HEK293 (cell line): ENCODE measurements at regions not wholly inside any gene's neighbourhood (a gene's known extent, or its start where the extent isn't known, plus 50 kb on each side); places are given as distances from the start of the nearest gene placed in this dataset.

Source experiments
- BCL11A ChIP-seq: fragments of 450-650 bp; formaldehyde crosslinking; IDR thresholded peaks from 2 replicates; pipeline ENCODE4 v1.5.1; 2016; ENCODE audit warnings: low read depth, missing biosample characterization, missing genetic modification characterization
- BCL11B ChIP-seq: fragments of 450-650 bp; formaldehyde crosslinking; IDR thresholded peaks from 2 replicates; pipeline ENCODE4 v1.5.1; 2016; ENCODE audit warnings: low read depth, missing biosample characterization, missing genetic modification characterization
- GLI4 ChIP-seq: fragments of 450-650 bp; formaldehyde crosslinking; IDR thresholded peaks from 2 replicates; pipeline ENCODE4 v1.5.1; 2016; ENCODE audit warnings: missing biosample characterization, missing genetic modification characterization
- HOXA7 ChIP-seq: sonication (generic); formaldehyde crosslinking; IDR thresholded peaks from 2 replicates; pipeline ENCODE4 v1.8.1; 2022; ENCODE audit warnings: missing genetic modification reagents, borderline replicate concordance
- HOXD13 ChIP-seq: sonication (generic); formaldehyde crosslinking; IDR thresholded peaks from 2 replicates; pipeline ENCODE4 v1.8.0; 2022; ENCODE audit warnings: missing genetic modification reagents, borderline replicate concordance
- SCRT1 ChIP-seq: fragments of 450-650 bp; formaldehyde crosslinking; IDR thresholded peaks from 2 replicates; pipeline ENCODE4 v1.5.1; 2016; ENCODE audit warnings: missing biosample characterization, missing genetic modification characterization, borderline replicate concordance
- SETDB1 ChIP-seq: IDR thresholded peaks from one replicate; pipeline ENCODE4 v1.6.1; 2017; ENCODE audit warnings: mild to moderate bottlenecking, low read length, moderate library complexity, mixed read lengths; ENCODE audit not compliant: insufficient read length
- SP2 ChIP-seq: fragments of 450-650 bp; formaldehyde crosslinking; IDR thresholded peaks from 2 replicates; pipeline ENCODE4 v1.5.1; 2016; ENCODE audit warnings: missing biosample characterization, missing genetic modification characterization
- ZBTB48 ChIP-seq: fragments of 450-650 bp; formaldehyde crosslinking; IDR thresholded peaks from 2 replicates; pipeline ENCODE4 v1.5.1; 2016; ENCODE audit warnings: missing biosample characterization, missing genetic modification characterization
- ZNF223 ChIP-seq: fragments of 450-650 bp; formaldehyde crosslinking; IDR thresholded peaks from 2 replicates; pipeline ENCODE4 v1.5.1; 2016; ENCODE audit warnings: missing biosample characterization, missing genetic modification characterization
- ZNF266 ChIP-seq: fragments of 450-650 bp; formaldehyde crosslinking; IDR thresholded peaks from 2 replicates; pipeline ENCODE4 v1.5.1; 2016; ENCODE audit warnings: missing biosample characterization, missing genetic modification characterization, low read depth
- ZNF311 ChIP-seq: fragments of 450-650 bp; formaldehyde crosslinking; IDR thresholded peaks from 2 replicates; pipeline ENCODE4 v1.5.1; 2017; ENCODE audit warnings: missing biosample characterization, missing genetic modification characterization, borderline replicate concordance
- ZNF423 ChIP-seq: fragments of 450-650 bp; formaldehyde crosslinking; IDR thresholded peaks from 2 replicates; pipeline ENCODE4 v1.5.1; 2016; ENCODE audit warnings: missing biosample characterization, missing genetic modification characterization
- ZNF514 ChIP-seq: fragments of 450-650 bp; formaldehyde crosslinking; IDR thresholded peaks from 2 replicates; pipeline ENCODE4 v1.5.1; 2016; ENCODE audit warnings: missing biosample characterization, missing genetic modification characterization
- ZNF664 ChIP-seq: fragments of 450-650 bp; formaldehyde crosslinking; IDR thresholded peaks from 2 replicates; pipeline ENCODE4 v1.5.1; 2016; ENCODE audit warnings: missing biosample characterization, missing genetic modification characterization
- ZNF747 ChIP-seq: fragments of 450-650 bp; formaldehyde crosslinking; IDR thresholded peaks from 2 replicates; pipeline ENCODE4 v1.5.1; 2016; ENCODE audit warnings: missing biosample characterization, missing genetic modification characterization
- ZNF76 ChIP-seq: fragments of 450-650 bp; formaldehyde crosslinking; IDR thresholded peaks from 2 replicates; pipeline ENCODE4; 2016; ENCODE audit warnings: low read depth, missing biosample characterization, missing genetic modification characterization, borderline replicate concordance
- ZNF768 ChIP-seq: fragments of 450-650 bp; formaldehyde crosslinking; IDR thresholded peaks from 2 replicates; pipeline ENCODE4 v1.5.1; 2018; ENCODE audit warnings: missing biosample characterization, mild to moderate bottlenecking, missing genetic modification characterization
- TF ChIP-seq, protein P1 (sequence below): fragments of 450-650 bp; formaldehyde crosslinking; optimal IDR thresholded peaks from 2 replicates; pipeline ENCODE3; 2016; ENCODE audit warnings: missing biosample characterization, mild to moderate bottlenecking, missing genetic modification characterization
- TF ChIP-seq, protein P2 (sequence below): fragments of 450-650 bp; formaldehyde crosslinking; IDR thresholded peaks from 2 replicates; pipeline ENCODE4 v1.5.1; 2016; ENCODE audit warnings: missing biosample characterization, missing genetic modification characterization
- TF ChIP-seq, protein P3 (sequence below): fragments of 450-650 bp; formaldehyde crosslinking; IDR thresholded peaks from 2 replicates; pipeline ENCODE4 v1.5.1; 2016; ENCODE audit warnings: missing biosample characterization, missing genetic modification characterization
- TF ChIP-seq, protein P4 (sequence below): fragments of 450-650 bp; formaldehyde crosslinking; IDR thresholded peaks from 2 replicates; pipeline ENCODE4 v1.5.1; 2016; ENCODE audit warnings: missing biosample characterization, missing genetic modification characterization
- TF ChIP-seq, protein P5 (sequence below): fragments of 450-650 bp; formaldehyde crosslinking; IDR thresholded peaks from 2 replicates; pipeline ENCODE4 v1.5.1; 2016; ENCODE audit warnings: missing biosample characterization, missing genetic modification characterization
- TF ChIP-seq, protein P6 (sequence below): fragments of 450-650 bp; formaldehyde crosslinking; IDR thresholded peaks from 2 replicates; pipeline ENCODE4 v1.5.1; 2016; ENCODE audit warnings: missing biosample characterization, missing genetic modification characterization

DNA sequence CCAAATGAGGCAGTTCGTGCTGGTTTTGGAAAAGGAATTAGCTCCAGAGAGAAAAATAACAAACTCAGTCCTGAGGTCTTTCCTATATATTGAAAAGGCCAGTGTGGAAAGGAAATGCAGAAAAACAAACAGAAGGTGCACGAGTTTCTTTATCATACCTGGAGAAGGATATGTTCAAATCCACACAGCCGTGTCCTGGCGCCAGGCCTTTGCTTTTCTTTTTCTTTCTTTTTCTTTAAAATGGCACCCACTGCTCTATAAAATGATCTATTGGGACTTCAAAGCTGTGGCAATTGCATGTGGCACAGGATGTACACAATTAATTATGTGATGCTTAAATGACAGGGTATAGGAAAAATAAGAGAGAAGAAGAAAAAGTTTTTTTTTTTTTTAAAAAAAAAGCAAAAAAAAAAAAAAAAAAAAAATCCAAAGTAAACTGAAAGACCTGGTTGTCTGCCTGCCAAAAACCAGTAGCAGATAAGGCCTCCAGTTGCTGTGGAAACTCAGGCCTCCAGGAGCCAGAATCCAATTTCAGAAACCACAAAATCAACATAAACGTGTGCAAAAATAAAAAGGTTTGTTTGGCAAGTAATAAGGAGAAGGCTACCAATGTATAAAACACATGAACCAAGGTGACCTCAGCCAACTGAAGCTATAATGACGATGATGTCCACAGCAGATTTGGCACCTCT lies 957.6 kb upstream of the SOX9 start (continued):
- TF ChIP-seq, protein P1, sequence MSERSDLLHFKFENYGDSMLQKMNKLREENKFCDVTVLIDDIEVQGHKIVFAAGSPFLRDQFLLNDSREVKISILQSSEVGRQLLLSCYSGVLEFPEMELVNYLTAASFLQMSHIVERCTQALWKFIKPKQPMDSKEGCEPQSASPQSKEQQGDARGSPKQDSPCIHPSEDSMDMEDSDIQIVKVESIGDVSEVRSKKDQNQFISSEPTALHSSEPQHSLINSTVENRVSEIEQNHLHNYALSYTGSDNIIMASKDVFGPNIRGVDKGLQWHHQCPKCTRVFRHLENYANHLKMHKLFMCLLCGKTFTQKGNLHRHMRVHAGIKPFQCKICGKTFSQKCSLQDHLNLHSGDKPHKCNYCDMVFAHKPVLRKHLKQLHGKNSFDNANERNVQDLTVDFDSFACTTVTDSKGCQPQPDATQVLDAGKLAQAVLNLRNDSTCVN, result no peak
- no peak for TF ChIP-seq ZNF514 (tag by site-specific recombination)
- TF ChIP-seq, protein P2, sequence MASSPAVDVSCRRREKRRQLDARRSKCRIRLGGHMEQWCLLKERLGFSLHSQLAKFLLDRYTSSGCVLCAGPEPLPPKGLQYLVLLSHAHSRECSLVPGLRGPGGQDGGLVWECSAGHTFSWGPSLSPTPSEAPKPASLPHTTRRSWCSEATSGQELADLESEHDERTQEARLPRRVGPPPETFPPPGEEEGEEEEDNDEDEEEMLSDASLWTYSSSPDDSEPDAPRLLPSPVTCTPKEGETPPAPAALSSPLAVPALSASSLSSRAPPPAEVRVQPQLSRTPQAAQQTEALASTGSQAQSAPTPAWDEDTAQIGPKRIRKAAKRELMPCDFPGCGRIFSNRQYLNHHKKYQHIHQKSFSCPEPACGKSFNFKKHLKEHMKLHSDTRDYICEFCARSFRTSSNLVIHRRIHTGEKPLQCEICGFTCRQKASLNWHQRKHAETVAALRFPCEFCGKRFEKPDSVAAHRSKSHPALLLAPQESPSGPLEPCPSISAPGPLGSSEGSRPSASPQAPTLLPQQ, result no peak
- peak; percentile 94 for TF ChIP-seq BCL11A (tag by site-specific recombination)
- TF ChIP-seq ZNF768 (tag by site-specific recombination), result no peak
- TF ChIP-seq, protein P3, sequence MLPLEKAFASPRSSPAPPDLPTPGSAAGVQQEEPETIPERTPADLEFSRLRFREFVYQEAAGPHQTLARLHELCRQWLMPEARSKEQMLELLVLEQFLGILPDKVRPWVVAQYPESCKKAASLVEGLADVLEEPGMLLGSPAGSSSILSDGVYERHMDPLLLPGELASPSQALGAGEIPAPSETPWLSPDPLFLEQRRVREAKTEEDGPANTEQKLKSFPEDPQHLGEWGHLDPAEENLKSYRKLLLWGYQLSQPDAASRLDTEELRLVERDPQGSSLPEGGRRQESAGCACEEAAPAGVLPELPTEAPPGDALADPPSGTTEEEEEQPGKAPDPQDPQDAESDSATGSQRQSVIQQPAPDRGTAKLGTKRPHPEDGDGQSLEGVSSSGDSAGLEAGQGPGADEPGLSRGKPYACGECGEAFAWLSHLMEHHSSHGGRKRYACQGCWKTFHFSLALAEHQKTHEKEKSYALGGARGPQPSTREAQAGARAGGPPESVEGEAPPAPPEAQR (tag by site-specific recombination), result no peak
- TF ChIP-seq, protein P4, sequence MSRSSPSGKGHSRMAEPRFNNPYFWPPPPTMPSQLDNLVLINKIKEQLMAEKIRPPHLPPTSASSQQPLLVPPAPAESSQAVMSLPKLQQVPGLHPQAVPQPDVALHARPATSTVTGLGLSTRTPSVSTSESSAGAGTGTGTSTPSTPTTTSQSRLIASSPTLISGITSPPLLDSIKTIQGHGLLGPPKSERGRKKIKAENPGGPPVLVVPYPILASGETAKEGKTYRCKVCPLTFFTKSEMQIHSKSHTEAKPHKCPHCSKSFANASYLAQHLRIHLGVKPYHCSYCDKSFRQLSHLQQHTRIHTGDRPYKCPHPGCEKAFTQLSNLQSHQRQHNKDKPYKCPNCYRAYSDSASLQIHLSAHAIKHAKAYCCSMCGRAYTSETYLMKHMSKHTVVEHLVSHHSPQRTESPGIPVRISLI (tag by site-specific recombination), result peak; percentile 98
- TF ChIP-seq, protein P5, sequence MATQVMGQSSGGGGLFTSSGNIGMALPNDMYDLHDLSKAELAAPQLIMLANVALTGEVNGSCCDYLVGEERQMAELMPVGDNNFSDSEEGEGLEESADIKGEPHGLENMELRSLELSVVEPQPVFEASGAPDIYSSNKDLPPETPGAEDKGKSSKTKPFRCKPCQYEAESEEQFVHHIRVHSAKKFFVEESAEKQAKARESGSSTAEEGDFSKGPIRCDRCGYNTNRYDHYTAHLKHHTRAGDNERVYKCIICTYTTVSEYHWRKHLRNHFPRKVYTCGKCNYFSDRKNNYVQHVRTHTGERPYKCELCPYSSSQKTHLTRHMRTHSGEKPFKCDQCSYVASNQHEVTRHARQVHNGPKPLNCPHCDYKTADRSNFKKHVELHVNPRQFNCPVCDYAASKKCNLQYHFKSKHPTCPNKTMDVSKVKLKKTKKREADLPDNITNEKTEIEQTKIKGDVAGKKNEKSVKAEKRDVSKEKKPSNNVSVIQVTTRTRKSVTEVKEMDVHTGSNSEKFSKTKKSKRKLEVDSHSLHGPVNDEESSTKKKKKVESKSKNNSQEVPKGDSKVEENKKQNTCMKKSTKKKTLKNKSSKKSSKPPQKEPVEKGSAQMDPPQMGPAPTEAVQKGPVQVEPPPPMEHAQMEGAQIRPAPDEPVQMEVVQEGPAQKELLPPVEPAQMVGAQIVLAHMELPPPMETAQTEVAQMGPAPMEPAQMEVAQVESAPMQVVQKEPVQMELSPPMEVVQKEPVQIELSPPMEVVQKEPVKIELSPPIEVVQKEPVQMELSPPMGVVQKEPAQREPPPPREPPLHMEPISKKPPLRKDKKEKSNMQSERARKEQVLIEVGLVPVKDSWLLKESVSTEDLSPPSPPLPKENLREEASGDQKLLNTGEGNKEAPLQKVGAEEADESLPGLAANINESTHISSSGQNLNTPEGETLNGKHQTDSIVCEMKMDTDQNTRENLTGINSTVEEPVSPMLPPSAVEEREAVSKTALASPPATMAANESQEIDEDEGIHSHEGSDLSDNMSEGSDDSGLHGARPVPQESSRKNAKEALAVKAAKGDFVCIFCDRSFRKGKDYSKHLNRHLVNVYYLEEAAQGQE (tag by site-specific recombination), result 0 out of 2 replicates have a peak, but pooled peaks have one; percentile 6
- no peak for TF ChIP-seq ZNF266 (tag by site-specific recombination)
- no peak for TF ChIP-seq HOXD13
- TF ChIP-seq SETDB1, result no peak
- no peak for TF ChIP-seq ZNF423 (tag by site-specific recombination)
- TF ChIP-seq, protein P6, sequence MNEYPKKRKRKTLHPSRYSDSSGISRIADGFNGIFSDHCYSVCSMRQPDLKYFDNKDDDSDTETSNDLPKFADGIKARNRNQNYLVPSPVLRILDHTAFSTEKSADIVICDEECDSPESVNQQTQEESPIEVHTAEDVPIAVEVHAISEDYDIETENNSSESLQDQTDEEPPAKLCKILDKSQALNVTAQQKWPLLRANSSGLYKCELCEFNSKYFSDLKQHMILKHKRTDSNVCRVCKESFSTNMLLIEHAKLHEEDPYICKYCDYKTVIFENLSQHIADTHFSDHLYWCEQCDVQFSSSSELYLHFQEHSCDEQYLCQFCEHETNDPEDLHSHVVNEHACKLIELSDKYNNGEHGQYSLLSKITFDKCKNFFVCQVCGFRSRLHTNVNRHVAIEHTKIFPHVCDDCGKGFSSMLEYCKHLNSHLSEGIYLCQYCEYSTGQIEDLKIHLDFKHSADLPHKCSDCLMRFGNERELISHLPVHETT, result peak; percentile 80
- TF ChIP-seq ZNF747, result no peak
- no peak for TF ChIP-seq GLI4 (tag by site-specific recombination)
- TF ChIP-seq SCRT1, result peak; percentile 63; the same call in 1 of the 2 replicates
- no peak for TF ChIP-seq SP2 (tag by site-specific recombination)
- no peak for TF ChIP-seq ZNF223 (tag by site-specific recombination)
- TF ChIP-seq ZNF664, result peak; percentile 67; the same call in 1 of the 2 replicates
- TF ChIP-seq ZBTB48 (tag by site-specific recombination), result no peak
- TF ChIP-seq HOXA7 (CRISPR knock-in tag), result no peak
- TF ChIP-seq BCL11B (tag by site-specific recombination), result 0 out of 2 replicates have a peak, but pooled peaks have one; percentile 21
- no peak for TF ChIP-seq ZNF311 (tag by site-specific recombination)
- TF ChIP-seq ZNF76 (tag by site-specific recombination), result no peak; the same call in 1 of the 2 replicates
